ENCODE measurements at regions not wholly inside any gene's neighbourhood (a gene's known extent, or its start where the extent isn't known, plus 50 kb on each side); places are given as distances from the start of the nearest gene placed in this dataset.

GRCh38 chr5:13188371-13188770, 756.1 kb downstream of the DNAH5 start:
- Histone ChIP-seq H3K4me3 (no peak overlapping the region), H3K9me3 (no peaks in the 10 kb centered on the region), H3K36me3 (no peaks in the 10 kb centered on the region), H3K27ac (replicated peaks in 1 of 4) (no peak overlapping the region), H3K27me3 (no peaks in the 10 kb centered on the region), H3K4me1 (no peaks in the 10 kb centered on the region)
- TF ChIP-seq EP300 (IDR thresholded peaks at IDR 0.05) (no peak), POLR2A (IDR thresholded peaks at IDR 0.05; ENCODE audit: low read depth) (no peak), POLR2AphosphoS5 (IDR thresholded peaks at IDR 0.05) (no peak), CTCF (IDR thresholded peaks at IDR 0.05) (no peak)
- DNase-seq (ENCODE audit: extremely low spot score) = no peak
- intact Hi-C loops (cut with DNase I) = no loop called here

- Histone ChIP-seq H3K27me3 (no peaks in the 10 kb centered on the region), H3K4me3 (no peak overlapping the region), H3K9me3 (no peaks in the 10 kb centered on the region), H3K4me1 (no peaks in the 10 kb centered on the region), H3K27ac (replicated peaks in 1 of 4) (no peak overlapping the region), H3K36me3 (no peaks in the 10 kb centered on the region)
- intact Hi-C loops (cut with DNase I) = no loop called here
- TF ChIP-seq POLR2AphosphoS5 (IDR thresholded peaks at IDR 0.05) = no peak
- no peak for TF ChIP-seq CTCF (IDR thresholded peaks at IDR 0.05)
- TF ChIP-seq POLR2A (IDR thresholded peaks at IDR 0.05; ENCODE audit: low read depth) = no peak
- no peak for TF ChIP-seq EP300 (IDR thresholded peaks at IDR 0.05)
- no peak for DNase-seq (ENCODE audit: extremely low spot score)
- 21% methylated on average over 5 of the region's 5 CpGs for WGBS
These were observed 757.3 kb downstream of the DNAH5 start for GRCh38 chr5:13187186-13187585.

- Histone ChIP-seq H3K27ac (replicated peaks in 1 of 4) (no peak overlapping the region), H3K4me1 (no peaks in the 10 kb centered on the region), H3K36me3 (no peaks in the 10 kb centered on the region), H3K27me3 (no peaks in the 10 kb centered on the region), H3K4me3 (no peak overlapping the region), H3K9me3 (no peaks in the 10 kb centered on the region)
- intact Hi-C loops (cut with DNase I) = no loop called here
- DNase-seq (ENCODE audit: extremely low spot score) = no peak
- 54% methylated on average over 1 of the region's 1 CpG for WGBS
- TF ChIP-seq EP300 (IDR thresholded peaks at IDR 0.05) = no peak
- no peak for TF ChIP-seq POLR2A (IDR thresholded peaks at IDR 0.05; ENCODE audit: low read depth)
- no peak for TF ChIP-seq POLR2AphosphoS5 (IDR thresholded peaks at IDR 0.05)
- no peak for TF ChIP-seq CTCF (IDR thresholded peaks at IDR 0.05)
These were observed 758.3 kb downstream of the DNAH5 start for GRCh38 chr5:13186177-13186576.

GRCh38 chr5:13179407-13180087, 764.9 kb downstream of the DNAH5 start:
- no peaks in the 10 kb centered on the region for H3K36me3 ChIP-seq
- H3K4me1 ChIP-seq = no peaks in the 10 kb centered on the region
- DNase-seq (ENCODE audit: extremely low spot score) = no peak
- no peaks in the 10 kb centered on the region for H3K9me3 ChIP-seq
- TF ChIP-seq CTCF (IDR thresholded peaks at IDR 0.05) = no peak
- TF ChIP-seq POLR2A (IDR thresholded peaks at IDR 0.05; ENCODE audit: low read depth) = no peak
- no peak for TF ChIP-seq EP300 (IDR thresholded peaks at IDR 0.05)
- TF ChIP-seq POLR2AphosphoS5 (IDR thresholded peaks at IDR 0.05) = no peak
- no peak overlapping the region for H3K27ac ChIP-seq (replicated peaks in 1 of 4)
- H3K27me3 ChIP-seq = no peaks in the 10 kb centered on the region
- H3K4me3 ChIP-seq = no peak overlapping the region
- intact Hi-C loops (cut with DNase I) = no loop called here
- WGBS = 92% methylated on average over 5 of the region's 5 CpGs

GRCh38 chr5:13143630-13144029, 800.9 kb downstream of the DNAH5 start:
- no peaks in the 10 kb centered on the region for H3K36me3 ChIP-seq
- intact Hi-C loops (cut with DNase I) = no loop called here
- no peak overlapping the region for H3K27ac ChIP-seq (replicated peaks in 1 of 4)
- H3K9me3 ChIP-seq = no peaks in the 10 kb centered on the region
- 62% methylated on average over 1 of the region's 1 CpG for WGBS
- TF ChIP-seq EP300 (IDR thresholded peaks at IDR 0.05) = no peak
- no peak for TF ChIP-seq POLR2A (IDR thresholded peaks at IDR 0.05; ENCODE audit: low read depth)
- no peak for TF ChIP-seq CTCF (IDR thresholded peaks at IDR 0.05)
- no peak for TF ChIP-seq POLR2AphosphoS5 (IDR thresholded peaks at IDR 0.05)
- no peaks in the 10 kb centered on the region for H3K4me1 ChIP-seq
- DNase-seq (ENCODE audit: extremely low spot score) = no peak
- no peak overlapping the region for H3K4me3 ChIP-seq
- no peaks in the 10 kb centered on the region for H3K27me3 ChIP-seq

Data from esophagus muscularis mucosa (tissue), 4 donors.